Parathyroid adenoma (tissue), 2 donors: ENCODE measurements at regions not wholly inside any gene's neighbourhood (a gene's known extent, or its start where the extent isn't known, plus 50 kb on each side); places are given as distances from the start of the nearest gene placed in this dataset.

Experiments used
- H2AFZ ChIP-seq: fragments of 300-600 bp; sonication (generic); one replicate; pipeline ENCODE4 v1.7.0; 2017; ENCODE audit warnings: antibody characterized with exemption, mild to moderate bottlenecking
- H3K27ac ChIP-seq: fragments of 300-600 bp; sonication (generic); one replicate; pipeline ENCODE4 v1.7.0; 2017
- H3K27me3 ChIP-seq: fragments of 300-600 bp; sonication (generic); one replicate; pipeline ENCODE4 v1.7.0; 2017; ENCODE audit warnings: low read length; ENCODE audit not compliant: control insufficient read depth, insufficient read depth
- H3K36me3 ChIP-seq: fragments of 300-600 bp; sonication (generic); one replicate; pipeline ENCODE4 v1.7.0; 2017; ENCODE audit warnings: low read length; ENCODE audit not compliant: control insufficient read depth, insufficient read depth
- H3K4me1 ChIP-seq: fragments of 300-600 bp; sonication (generic); one replicate; pipeline ENCODE4 v1.7.0; 2017; ENCODE audit warnings: control low read depth
- H3K4me2 ChIP-seq: fragments of 300-600 bp; sonication (generic); one replicate; pipeline ENCODE4 v1.7.0; 2017; ENCODE audit warnings: low read length
- H3K4me3 ChIP-seq: fragments of 300-600 bp; sonication (generic); one replicate; pipeline ENCODE4 v1.7.0; 2017; ENCODE audit warnings: low read depth, low read length
- H3K79me2 ChIP-seq: fragments of 300-600 bp; sonication (generic); one replicate; pipeline ENCODE4 v1.7.0; 2017; ENCODE audit warnings: control low read depth
- H3K9ac ChIP-seq: fragments of 300-600 bp; sonication (generic); one replicate; pipeline ENCODE4 v1.7.0; 2017; ENCODE audit warnings: mild to moderate bottlenecking
- H3K9me3 ChIP-seq: fragments of 300-600 bp; sonication (generic); one replicate; pipeline ENCODE4 v1.7.0; 2017; ENCODE audit warnings: low read length; ENCODE audit not compliant: control insufficient read depth
- CTCF ChIP-seq: fragments of 300-600 bp; sonication (generic); IDR thresholded peaks from one replicate; pipeline ENCODE4 v1.7.0; 2017; ENCODE audit warnings: antibody characterized with exemption, mild to moderate bottlenecking
- donor health status: primary hyperparathyroidism.

- Histone ChIP-seq H3K4me3 (no peak overlapping the region), H3K4me2 (no peak overlapping the region), H3K9ac (no peak overlapping the region), H3K79me2 (no peaks in the 10 kb centered on the region), H2AFZ (no peak overlapping the region), H3K27me3 (no peaks in the 10 kb centered on the region), H3K27ac (no peak overlapping the region), H3K36me3 (no peaks in the 10 kb centered on the region), H3K4me1 (no peaks in the 10 kb centered on the region), H3K9me3 (no peaks in the 10 kb centered on the region)
- no peak for TF ChIP-seq CTCF
Measured at GRCh38 chr2:109679626-109680025, 65.5 kb downstream of the SOWAHC start.

- H3K27ac ChIP-seq = no peak overlapping the region
- H3K4me1 ChIP-seq = no peaks in the 10 kb centered on the region
- no peak overlapping the region for H2AFZ ChIP-seq
- no peaks in the 10 kb centered on the region for H3K79me2 ChIP-seq
- H3K4me2 ChIP-seq = no peak overlapping the region
- H3K9ac ChIP-seq = no peak overlapping the region
- TF ChIP-seq CTCF = no peak
- H3K27me3 ChIP-seq = no peaks in the 10 kb centered on the region
- no peaks in the 10 kb centered on the region for H3K36me3 ChIP-seq
- no peaks in the 10 kb centered on the region for H3K9me3 ChIP-seq
- no peak overlapping the region for H3K4me3 ChIP-seq
Measured at GRCh38 chr2:109680523-109681297, 66.5 kb downstream of the SOWAHC start.

DNA sequence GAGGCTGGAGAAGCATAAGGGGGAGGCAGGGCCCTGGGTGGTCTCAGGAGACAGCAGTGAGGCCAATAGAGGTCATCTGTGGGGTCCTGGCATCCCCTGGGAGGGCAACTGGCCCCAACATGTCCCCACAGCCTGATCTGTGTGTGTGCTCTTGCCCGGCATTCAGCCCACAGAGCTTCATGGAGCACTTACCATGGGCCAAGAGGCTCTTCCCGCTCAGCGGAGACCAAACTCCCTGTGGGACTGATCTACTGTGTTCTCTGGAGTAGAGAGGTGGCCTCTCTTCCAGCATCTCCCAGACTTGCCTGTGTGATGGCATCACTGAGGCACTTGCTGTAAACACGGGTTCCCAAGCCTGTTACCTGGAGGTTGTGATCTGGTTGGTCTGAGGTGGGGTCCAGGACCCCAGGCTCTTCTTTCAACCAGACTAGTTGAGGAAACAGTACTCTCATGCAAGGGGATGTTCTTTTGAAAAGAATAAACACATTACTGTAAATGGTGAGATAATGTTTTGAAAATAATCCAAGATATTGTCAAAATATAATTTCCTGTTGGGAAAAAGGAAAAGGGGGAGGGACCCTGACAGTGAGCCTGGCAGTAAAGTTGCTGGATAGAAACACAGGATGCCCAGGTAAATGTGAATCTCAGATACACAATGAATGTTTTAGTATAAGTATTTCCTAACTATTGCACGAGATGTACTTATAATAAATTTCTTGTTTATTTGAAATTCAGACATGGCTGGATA lies 67.6 kb downstream of the SOWAHC start:
- no peaks in the 10 kb centered on the region for H3K9me3 ChIP-seq
- no peaks in the 10 kb centered on the region for H3K27me3 ChIP-seq
- no peak overlapping the region for H3K9ac ChIP-seq
- no peak overlapping the region for H3K4me3 ChIP-seq
- no peaks in the 10 kb centered on the region for H3K79me2 ChIP-seq
- no peak overlapping the region for H3K4me2 ChIP-seq
- H3K4me1 ChIP-seq = no peaks in the 10 kb centered on the region
- H2AFZ ChIP-seq = no peak overlapping the region
- no peaks in the 10 kb centered on the region for H3K36me3 ChIP-seq
- H3K27ac ChIP-seq = no peak overlapping the region
- TF ChIP-seq CTCF = no peak

- Histone ChIP-seq H3K4me1 (no peaks in the 10 kb centered on the region), H3K9me3 (no peaks in the 10 kb centered on the region), H3K9ac (no peak overlapping the region), H3K79me2 (no peaks in the 10 kb centered on the region), H3K27me3 (no peaks in the 10 kb centered on the region), H3K4me2 (no peak overlapping the region), H3K4me3 (no peak overlapping the region), H3K36me3 (no peaks in the 10 kb centered on the region), H3K27ac (no peak overlapping the region), H2AFZ (no peak overlapping the region)
- no peak for TF ChIP-seq CTCF
Measured at GRCh38 chr2:109683452-109683851, 69.3 kb downstream of the SOWAHC start.
